T-cell (primary cell): ENCODE measurements at regions not wholly inside any gene's neighbourhood (a gene's known extent, or its start where the extent isn't known, plus 50 kb on each side); places are given as distances from the start of the nearest gene placed in this dataset.

Experiments used
- ATAC-seq, 4 experiments: fragments of 200-7000 bp in 3 of 4; fragments of 150-1000 bp in 1 of 4; cut with Tn5 transposase; replicated peaks in 1 of 4; 1 replicate in 3 of 4; 2 replicates in 1 of 4; pipeline ENCODE4 v1.10.0; 2021; ENCODE audit warnings: moderate library complexity in 3 of 4, mild to moderate bottlenecking in 2 of 4, moderate number of reproducible peaks in 1 of 4
- CTCF ChIA-PET, 2 donors: fragments of 300-600 bp; sonication (Branson Sonifier 250); formaldehyde crosslinking; loops; one replicate each; lab custom pipeline; 2022; ENCODE audit warnings: antibody characterized with exemption in 2 of 2; lab: Charles Lee
- POLR2A ChIA-PET, 2 donors: fragments of 300-600 bp; sonication (Branson Sonifier 250); formaldehyde crosslinking; loops; one replicate each; lab custom pipeline; 2022; ENCODE audit warnings: antibody characterized with exemption in 2 of 2; lab: Charles Lee
- DNase-seq, 35 experiments: peaks; one replicate each; pipeline versions ENCODE4 v3.0.0 to v3.0.0-alpha.2; 2013 to 2023
- H3K27ac ChIP-seq: one replicate; pipeline ENCODE4 v1.5.1; 2013; ENCODE audit warnings: low read length
- H3K27me3 ChIP-seq, 2 experiments: replicated peaks in 1 of 2; 1 replicate in 1 of 2; 2 replicates in 1 of 2; pipeline versions ENCODE4 v1.6.1 to v1.7.0; 2013; ENCODE audit warnings: low read length in 1 of 2, mixed read lengths in 1 of 2; ENCODE audit not compliant: control insufficient read depth in 2 of 2, insufficient read depth in 2 of 2; ENCODE audit errors: extremely low read depth in 1 of 2
- H3K36me3 ChIP-seq, 2 donors: 1 replicate in 1 of 2; 2 replicates in 1 of 2; pipeline versions ENCODE4 v1.6.1 to v1.7.0; 2013; ENCODE audit warnings: low read length in 1 of 2; ENCODE audit not compliant: control insufficient read depth in 2 of 2, insufficient read depth in 1 of 2; ENCODE audit errors: extremely low read depth in 1 of 2
- H3K4me1 ChIP-seq, 2 experiments: 1 replicate in 1 of 2; 2 replicates in 1 of 2; pipeline versions ENCODE4 v1.6.1 to v1.7.0; 2013; ENCODE audit warnings: low read length in 2 of 2, mixed read lengths in 1 of 2; ENCODE audit not compliant: insufficient read depth in 2 of 2, control insufficient read depth in 1 of 2; ENCODE audit errors: extremely low read depth in 1 of 2
- H3K4me3 ChIP-seq, 2 donors: 1 replicate in 1 of 2; 2 replicates in 1 of 2; pipeline versions ENCODE4 v1.5.1 to v1.7.0; 2013; ENCODE audit warnings: mild to moderate bottlenecking in 2 of 2, low read length in 1 of 2, moderate library complexity in 1 of 2; ENCODE audit not compliant: control insufficient read depth in 1 of 2; ENCODE audit errors: extremely low read depth in 1 of 2
- H3K9me3 ChIP-seq: 2 replicates; pipeline ENCODE4 v1.7.0; 2013
- H3K27ac Mint-ChIP-seq, 2 donors: one replicate each; pipeline ENCODE4 v1.8.0; 2020 to 2021; ENCODE audit warnings: mild to moderate bottlenecking in 2 of 2, mixed read lengths in 2 of 2
- H3K27me3 Mint-ChIP-seq, 2 donors: one replicate each; pipeline ENCODE4 v1.8.0; 2021 to 2022; ENCODE audit warnings: mixed read lengths in 2 of 2
- H3K36me3 Mint-ChIP-seq: one replicate; pipeline ENCODE4 v1.8.0; 2021; ENCODE audit warnings: mixed read lengths
- H3K4me1 Mint-ChIP-seq, 3 donors: one replicate each; pipeline ENCODE4 v1.8.0; 2020 to 2022; ENCODE audit warnings: mixed read lengths in 3 of 3, mild to moderate bottlenecking in 1 of 3
- H3K4me3 Mint-ChIP-seq, 3 donors: one replicate each; pipeline ENCODE4 v1.8.0; 2020 to 2022; ENCODE audit warnings: mild to moderate bottlenecking in 3 of 3, mixed read lengths in 3 of 3, moderate library complexity in 3 of 3
- H3K9me3 Mint-ChIP-seq, 3 donors: one replicate each; pipeline ENCODE4 v1.8.0; 2020 to 2022; ENCODE audit warnings: mixed read lengths in 3 of 3
- WGBS: methylation state at CpG from one replicate; pipeline ENCODE4 v1.1.5; 2013; ENCODE audit warnings: missing lambda C conversion rate; ENCODE audit not compliant: insufficient coverage; 5-methylcytosine and 5-hydroxymethylcytosine counted together

DNA sequence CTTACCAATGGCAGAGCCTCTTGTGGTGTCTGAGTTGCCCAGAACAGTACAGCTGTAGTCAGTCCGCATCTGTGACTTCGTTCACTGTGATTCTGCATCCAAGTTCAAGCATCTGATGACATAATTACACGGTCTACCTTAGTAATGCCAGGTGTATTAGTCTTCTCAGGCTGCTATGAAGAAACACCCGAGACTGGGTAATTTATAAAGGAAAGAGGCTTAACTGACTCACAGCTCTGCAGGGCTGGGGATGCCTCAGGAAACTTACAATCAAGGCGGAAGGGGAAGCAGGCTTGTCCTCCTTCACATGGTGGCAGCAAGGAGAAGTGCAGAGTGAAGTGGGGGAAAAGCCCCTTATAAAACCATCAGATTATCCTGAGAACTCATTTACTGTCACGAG is 163.9 kb upstream of the SULF2 start:
- Histone ChIP-seq H3K27ac (no peak overlapping the region), H3K9me3 (no peaks in the 10 kb centered on the region), H3K27me3 (peaks cover 0 to 11% of the 10 kb centered on the region in 2 experiments), H3K4me1 (no peaks in the 10 kb centered on the region), H3K4me3 (no peak overlapping the region), H3K36me3 (no peaks in the 10 kb centered on the region)
- ChIA-PET POLR2A (no interaction called here), CTCF (no interaction called here)
- Mint-ChIP-seq H3K4me3 (no peak overlapping the region), H3K9me3 (no peaks in the 10 kb centered on the region), H3K27me3 (peaks cover 14 to 23% of the 10 kb centered on the region in 2 donors), H3K4me1 (no peaks in the 10 kb centered on the region), H3K27ac (no peak overlapping the region), H3K36me3 (no peaks in the 10 kb centered on the region)
- ATAC-seq (no peak), DNase-seq (no peak)
- 91% methylated on average over 2 of the region's 6 CpGs for WGBS

GRCh38 chr20:47944682-47945081 is 159.4 kb upstream of the SULF2 start:
- Histone ChIP-seq H3K27me3 (peaks cover 0 to 10% of the 10 kb centered on the region in 2 experiments), H3K4me3 (no peak overlapping the region), H3K36me3 (no peaks in the 10 kb centered on the region), H3K27ac (no peak overlapping the region), H3K9me3 (no peaks in the 10 kb centered on the region), H3K4me1 (no peaks in the 10 kb centered on the region)
- ChIA-PET CTCF (no interaction called here), POLR2A (no interaction called here)
- Mint-ChIP-seq H3K4me3 (no peak overlapping the region), H3K27ac (no peak overlapping the region), H3K27me3 (peaks cover 0 to 11% of the 10 kb centered on the region in 2 donors), H3K4me1 (no peaks in the 10 kb centered on the region), H3K36me3 (no peaks in the 10 kb centered on the region), H3K9me3 (no peaks in the 10 kb centered on the region)
- ATAC-seq (no peak), DNase-seq (no peak)
- 95% methylated on average over 3 of the region's 6 CpGs for WGBS

GRCh38 chr20:47941869-47942268 is 156.6 kb upstream of the SULF2 start:
- 100% methylated on average over 2 of the region's 2 CpGs for WGBS
- Histone ChIP-seq H3K4me3 (no peak overlapping the region), H3K9me3 (no peaks in the 10 kb centered on the region), H3K4me1 (no peaks in the 10 kb centered on the region), H3K27me3 (peaks cover 0 to 10% of the 10 kb centered on the region in 2 experiments), H3K27ac (no peak overlapping the region), H3K36me3 (no peaks in the 10 kb centered on the region)
- ChIA-PET CTCF (interaction anchor here in 1 of 2 donors (1.1 kb wide), 1 partner anchor 13 kb away, joined by 3 read pairs; no protein-coding TSS in a partner anchor), POLR2A (no interaction called here)
- Mint-ChIP-seq H3K4me1 (no peaks in the 10 kb centered on the region), H3K4me3 (no peak overlapping the region), H3K9me3 (no peaks in the 10 kb centered on the region), H3K36me3 (no peaks in the 10 kb centered on the region), H3K27ac (no peak overlapping the region), H3K27me3 (peaks cover 6 to 14% of the 10 kb centered on the region in 2 donors)
- ATAC-seq (no peak), DNase-seq (no peak)

- H3K27me3 ChIP-seq = peaks cover 0 to 5% of the 10 kb centered on the region in 2 experiments
- no peaks in the 10 kb centered on the region for H3K9me3 ChIP-seq
- Mint-ChIP-seq H3K4me1 (no peaks in the 10 kb centered on the region), H3K4me3 (no peak overlapping the region), H3K36me3 (no peaks in the 10 kb centered on the region), H3K9me3 (no peaks in the 10 kb centered on the region), H3K27ac (no peak overlapping the region), H3K27me3 (peaks cover 9 to 17% of the 10 kb centered on the region in 2 donors)
- H3K27ac ChIP-seq = no peak overlapping the region
- H3K4me3 ChIP-seq = no peak overlapping the region
- CTCF ChIA-PET = interaction anchor here in 1 of 2 donors (0.7 kb wide), 1 partner anchor 200 kb away, joined by 3 read pairs; no protein-coding TSS in a partner anchor
- 76% methylated on average over 4 of the region's 8 CpGs for WGBS
- no peak for ATAC-seq
- no peak for DNase-seq
- H3K4me1 ChIP-seq = no peaks in the 10 kb centered on the region
- no peaks in the 10 kb centered on the region for H3K36me3 ChIP-seq
- POLR2A ChIA-PET = no interaction called here
Observed at GRCh38 chr20:47940101-47940813, 155.0 kb upstream of the SULF2 start.

DNA sequence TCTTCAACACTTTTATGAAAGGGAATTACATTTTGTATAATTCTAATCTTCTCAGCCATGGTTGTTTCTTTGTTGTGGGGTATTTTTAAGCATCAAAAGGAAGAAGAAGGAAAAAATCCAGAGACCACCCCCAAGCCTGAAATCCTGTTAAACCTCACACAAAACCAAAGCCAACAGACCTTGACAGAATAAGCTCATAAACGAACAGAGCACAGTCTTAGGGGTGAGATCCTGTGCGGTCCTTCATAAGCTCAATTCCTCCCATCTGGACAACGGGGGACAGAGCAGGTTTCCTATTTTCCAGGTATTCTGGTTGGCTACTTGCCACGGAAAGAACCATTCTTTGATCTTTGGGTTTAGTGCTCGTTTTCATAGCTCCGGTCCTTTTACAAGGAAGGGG is 151.3 kb upstream of the SULF2 start:
- WGBS = 49% methylated on average over 5 of the region's 6 CpGs
- CTCF ChIA-PET = no interaction called here
- no peak overlapping the region for H3K4me3 Mint-ChIP-seq

GRCh38 chr20:47934761-47935160 is 149.5 kb upstream of the SULF2 start:
- Mint-ChIP-seq H3K36me3 (no peaks in the 10 kb centered on the region), H3K4me1 (no peaks in the 10 kb centered on the region), H3K27ac (no peak overlapping the region), H3K27me3 (peaks cover 17 to 22% of the 10 kb centered on the region in 2 donors), H3K4me3 (no peak overlapping the region), H3K9me3 (no peaks in the 10 kb centered on the region)
- no peaks in the 10 kb centered on the region for H3K9me3 ChIP-seq
- H3K36me3 ChIP-seq = no peaks in the 10 kb centered on the region
- no peak overlapping the region for H3K4me3 ChIP-seq
- H3K27me3 ChIP-seq = peaks cover 0 to 6% of the 10 kb centered on the region in 2 experiments
- H3K4me1 ChIP-seq = no peaks in the 10 kb centered on the region
- ChIA-PET CTCF (no interaction called here), POLR2A (no interaction called here)
- ATAC-seq (no peak), DNase-seq (no peak)
- H3K27ac ChIP-seq = no peak overlapping the region
- WGBS = 63% methylated on average over 3 of the region's 5 CpGs

More for the DNA sequence above, 151.3 kb upstream of the SULF2 start:
- Histone ChIP-seq H3K27ac (no peak overlapping the region), H3K4me3 (no peak overlapping the region), H3K4me1 (no peaks in the 10 kb centered on the region), H3K9me3 (no peaks in the 10 kb centered on the region), H3K36me3 (no peaks in the 10 kb centered on the region), H3K27me3 (peaks cover 0 to 1% of the 10 kb centered on the region in 2 experiments)
- H3K9me3 Mint-ChIP-seq = no peaks in the 10 kb centered on the region
- DNase-seq (no peak), ATAC-seq (no peak)
- H3K4me1 Mint-ChIP-seq = no peaks in the 10 kb centered on the region
- peaks cover 13 to 17% of the 10 kb centered on the region in 2 donors for H3K27me3 Mint-ChIP-seq
- POLR2A ChIA-PET = no interaction called here
- H3K27ac Mint-ChIP-seq = no peak overlapping the region
- no peaks in the 10 kb centered on the region for H3K36me3 Mint-ChIP-seq
